ENCODE measurements at regions not wholly inside any gene's neighbourhood (a gene's known extent, or its start where the extent isn't known, plus 50 kb on each side); places are given as distances from the start of the nearest gene placed in this dataset.

GRCh38 chr3:27927882-27928281 is 205.8 kb upstream of the EOMES start:
- no peak for TF ChIP-seq POLR2A (IDR thresholded peaks at IDR 0.05; ENCODE audit: low read length)
- TF ChIP-seq GATA1 (IDR thresholded peaks at IDR 0.05; ENCODE audit: low read depth, low read length): no peak
